Heart left ventricle (tissue), 13 donors: ENCODE measurements at regions not wholly inside any gene's neighbourhood (a gene's known extent, or its start where the extent isn't known, plus 50 kb on each side); places are given as distances from the start of the nearest gene placed in this dataset.

Experiments
- CTCF ChIP-seq, 12 donors: fragments of 200-600 bp; sonication (generic) in 4 of 12; IDR thresholded peaks; one replicate each; pipeline versions ENCODE4 v1.5.0 to v1.8.0; 2018 to 2022; ENCODE audit warnings: antibody characterized with exemption in 12 of 12, mild to moderate bottlenecking in 5 of 12
- POLR2A ChIP-seq, 2 donors: fragments of 450-650 bp; IDR thresholded peaks; one replicate each; pipeline ENCODE4 v1.6.1; 2017; ENCODE audit warnings: antibody characterized with exemption in 2 of 2, mild to moderate bottlenecking in 2 of 2, moderate library complexity in 2 of 2
- donor health status: ischemic (EF 13 %, LVEDD 7.1; RV severe dilation, severe dysfunction).
- donor health status: DM: no; HTN: yes; CAD: no.
- donor health status: DM: no; HTN: no; CAD: no.
- donor health status: ischemic (EF 25% LVEDD 6.9; RV normal size, moderate dysfunction).
- donor health status: ischemic (EF 25% LVEDD 5.7; RV mildly dilated, moderate dysfunction).
- donor health status: ischemic (EF 35%, LVEDD 5.7; RV mildly dilated, moderate dysfunction).
- donor health status: nonischemic (EF 11% LVEDD 7.7; RV severe dilation, severe dysfunction).
- donor health status: DM: yes; HTN: yes; CAD: no.
- donor health status: PGD.
- donor health status: ischemic (EF 29% LVEDD 5.4; RV normal size, mild dysfunction).
- donor health status: nonischemic (EF 23%, LVEDD 6.1; RV moderate dilation, normal function).

- TF ChIP-seq CTCF (IDR thresholded peaks at IDR 0.05) (no peak), POLR2A (IDR thresholded peaks at IDR 0.05) (no peak)
These were observed 996.1 kb upstream of the COX7C start for GRCh38 chr5:85621668-85622067.
